ENCODE measurements at regions not wholly inside any gene's neighbourhood (a gene's known extent, or its start where the extent isn't known, plus 50 kb on each side); places are given as distances from the start of the nearest gene placed in this dataset.

DNA sequence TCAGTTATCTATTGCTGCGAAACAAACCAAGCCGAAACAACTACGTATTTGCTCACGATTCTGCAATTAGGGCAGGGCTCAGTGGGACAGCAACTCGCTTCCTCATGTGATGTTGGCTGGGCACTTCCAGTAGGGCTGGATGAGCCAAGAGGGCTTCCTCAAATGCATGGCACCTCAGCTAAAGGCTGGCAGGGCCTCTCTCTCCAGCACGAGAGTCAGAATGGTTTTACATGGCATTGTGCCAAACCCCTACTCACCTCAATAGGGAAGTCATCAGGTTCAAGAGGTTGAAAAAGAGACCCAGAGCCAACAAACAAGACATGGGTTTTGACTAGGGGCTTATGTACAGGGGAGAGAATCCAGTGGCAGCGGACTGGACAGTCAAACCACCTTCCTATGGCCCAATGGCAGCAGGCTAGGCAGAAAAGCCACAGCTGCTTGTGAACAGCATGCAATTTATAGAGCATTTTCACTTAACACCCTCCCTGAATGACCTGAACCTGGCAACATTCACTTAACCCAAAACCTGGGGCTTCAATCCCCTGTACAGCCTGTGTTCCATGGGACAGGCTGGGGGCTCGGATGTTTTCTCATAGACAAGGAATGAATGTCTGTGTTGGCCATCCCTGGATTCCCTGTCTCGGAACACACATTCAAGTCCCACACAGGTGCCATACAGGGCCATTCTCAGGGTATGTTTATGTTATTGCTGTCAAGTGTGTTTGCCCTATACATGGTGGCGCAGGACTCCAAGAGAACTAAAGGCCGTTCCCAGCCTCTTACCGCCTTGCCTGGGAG, 154.2 kb upstream of the NAV2 start:
- peak; percentile 11 for DNase-seq

DNA sequence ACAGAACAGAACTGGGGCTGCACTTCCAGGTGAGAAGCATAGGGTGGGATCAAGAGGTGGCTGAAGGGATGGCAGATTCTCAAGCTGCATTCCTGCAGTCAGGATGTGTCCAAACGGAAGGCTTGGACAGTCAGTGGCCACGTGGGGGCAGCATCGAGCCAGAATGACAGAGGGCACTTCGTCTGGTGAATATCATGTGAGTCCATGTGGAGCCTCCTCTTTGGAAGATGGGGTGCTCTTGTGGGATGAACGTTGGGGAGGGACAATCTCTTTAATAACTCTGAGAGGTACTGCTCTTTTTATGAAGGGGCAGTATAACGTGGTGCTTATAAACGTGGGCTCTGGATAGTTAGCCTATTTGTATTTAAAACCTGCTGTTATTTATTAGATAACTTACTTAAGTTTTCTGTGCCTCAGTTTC, 154.9 kb upstream of the NAV2 start:
- DNase-seq: peak; percentile 44

DNA sequence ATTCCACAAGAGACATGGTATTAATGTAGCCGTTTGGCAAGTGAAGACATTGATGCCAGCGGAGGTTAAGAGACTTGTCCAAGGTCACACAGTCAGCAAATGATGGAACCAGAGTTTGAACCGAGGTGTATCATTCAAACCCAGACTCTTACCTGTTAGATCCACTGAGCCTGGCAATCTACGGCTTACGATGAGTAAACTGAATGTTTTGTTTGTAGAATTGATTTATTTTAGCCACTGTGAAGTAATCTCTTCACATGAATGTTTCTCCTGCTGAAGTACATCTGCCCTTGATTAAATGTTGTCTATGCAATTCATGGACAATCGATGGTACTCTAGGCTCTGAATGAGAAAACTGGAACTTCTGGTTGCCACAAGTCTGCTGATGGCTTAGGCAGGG, 155.5 kb upstream of the NAV2 start:
- DNase-seq: no peak

DNA sequence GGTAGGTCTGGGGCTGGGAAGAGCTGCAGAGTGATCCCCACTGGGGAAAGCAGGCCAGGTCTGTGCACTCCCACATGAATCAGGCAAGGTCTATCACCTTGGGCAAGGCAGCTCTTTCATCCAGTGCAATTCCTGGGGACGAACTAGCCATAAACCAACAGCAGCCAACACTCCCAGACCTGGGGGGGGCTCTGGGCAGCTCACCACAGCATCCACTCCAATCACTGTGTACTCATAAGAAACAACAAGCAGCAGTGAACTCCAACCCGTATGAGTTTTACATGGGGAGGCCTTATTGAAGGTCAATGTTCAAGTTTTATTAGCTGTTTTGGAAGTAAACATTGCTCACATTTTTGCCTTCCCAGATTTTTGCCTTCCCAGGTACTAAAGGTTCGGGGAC, 157.4 kb upstream of the NAV2 start:
- no peak for DNase-seq

DNA sequence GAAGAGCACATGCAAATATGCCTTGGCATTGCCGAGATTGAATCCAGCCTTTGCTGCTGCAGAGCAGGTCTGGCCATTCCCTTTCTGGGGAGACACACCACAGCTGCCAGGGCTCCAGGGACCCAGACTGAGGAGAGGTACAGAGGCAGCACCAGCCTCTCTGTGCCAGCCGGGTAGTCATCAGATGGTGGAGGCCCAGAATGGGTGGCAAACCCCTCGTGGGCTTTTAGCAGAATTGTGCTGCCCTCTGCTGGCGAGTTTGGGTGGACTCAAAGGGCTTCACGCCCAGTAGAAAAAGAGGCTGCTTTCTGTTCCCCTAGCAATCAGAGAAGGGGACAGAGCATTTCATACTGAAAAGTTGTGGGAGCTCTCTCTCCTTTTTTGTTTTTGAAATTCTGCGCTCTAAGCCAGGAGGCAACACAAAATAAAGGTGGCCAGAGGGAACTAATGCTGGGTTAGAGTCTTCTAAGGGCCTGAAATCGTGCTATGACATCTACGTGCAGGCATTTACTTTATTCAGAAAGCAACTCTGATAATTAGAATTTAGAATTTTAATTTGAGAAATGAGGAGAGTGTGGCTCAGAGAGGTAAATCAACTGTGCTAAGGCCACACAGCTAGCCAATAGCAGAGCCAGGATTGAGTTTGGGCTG, 158.8 kb upstream of the NAV2 start:
- DNase-seq: peak; percentile 43

- DNase-seq: no peak
Observed at GRCh38 chr11:19552656-19553260, 159.9 kb upstream of the NAV2 start.

DNA sequence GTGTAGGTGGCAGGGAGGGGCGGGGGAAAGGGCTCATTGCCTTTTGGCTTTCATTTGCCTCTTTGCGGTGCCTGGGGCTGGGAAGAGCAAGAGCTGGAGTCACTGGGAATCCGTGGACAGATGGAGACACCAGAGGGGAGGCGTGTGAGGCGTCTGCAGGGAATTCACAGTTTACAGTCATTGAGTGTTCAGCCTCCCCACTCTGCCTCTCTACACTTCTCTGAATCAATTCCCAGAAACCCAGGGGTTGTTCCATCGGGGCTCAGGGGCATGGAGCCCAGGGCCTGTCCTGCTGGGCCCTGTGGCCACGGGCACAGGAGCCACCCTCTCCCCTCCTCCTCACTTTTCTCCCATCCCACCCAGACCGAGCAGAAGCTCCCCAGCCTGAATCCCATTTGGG, 160.5 kb upstream of the NAV2 start:
- no peak for DNase-seq

- DNase-seq: no peak
Observed at GRCh38 chr11:19551457-19551856, 161.2 kb upstream of the NAV2 start.

- DNase-seq: no peak
Observed at GRCh38 chr11:19547044-19547443, 165.6 kb upstream of the NAV2 start.

DNA sequence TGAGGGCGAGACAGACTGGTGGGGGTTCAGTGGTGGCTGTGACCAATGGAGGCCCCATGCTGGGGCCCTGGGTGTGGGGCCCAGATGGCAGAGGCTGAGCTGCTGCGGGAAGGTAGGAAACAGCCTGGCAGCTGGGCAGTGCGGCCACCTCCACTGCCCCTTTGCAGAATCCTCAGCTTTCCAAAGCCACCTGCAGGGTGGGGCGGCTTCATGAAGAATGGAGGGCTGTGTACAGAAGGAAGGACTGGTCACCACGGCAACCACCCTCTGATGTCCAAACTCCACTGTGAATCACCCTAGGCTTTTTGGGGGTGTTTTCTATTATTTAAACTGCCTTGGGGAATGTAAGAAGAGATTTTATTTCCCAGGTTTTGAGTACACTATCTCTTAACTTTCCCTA, 166.3 kb upstream of the NAV2 start:
- DNase-seq: no peak

- no peak for DNase-seq
Observed at GRCh38 chr11:19541521-19542049, 171.1 kb upstream of the NAV2 start.

GRCh38 chr11:19539861-19540260, 172.8 kb upstream of the NAV2 start:
- DNase-seq: no peak

GRCh38 chr11:19537803-19538453, 174.7 kb upstream of the NAV2 start:
- DNase-seq: no peak

DNA sequence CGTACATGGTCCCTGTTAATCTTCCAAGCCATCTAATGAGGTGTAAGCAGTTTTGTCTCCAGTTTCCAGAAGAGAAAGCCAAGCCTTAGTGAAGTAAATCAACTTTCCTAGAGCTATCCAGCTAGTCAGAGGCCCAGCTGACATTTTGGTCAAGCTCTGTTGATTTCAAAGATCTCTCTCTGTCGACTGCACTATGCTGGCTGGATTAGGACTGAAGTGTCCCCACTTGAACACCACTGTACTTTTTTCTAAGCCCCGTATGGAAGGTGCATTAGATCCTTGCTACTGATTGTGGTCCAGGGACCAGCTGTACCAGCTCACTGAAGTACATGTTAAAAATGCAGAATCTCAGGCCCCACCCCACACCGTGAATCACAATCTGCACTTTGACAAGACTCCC, 176.5 kb upstream of the NAV2 start:
- DNase-seq: no peak

GRCh38 chr11:19530505-19530904, 182.1 kb upstream of the NAV2 start:
- DNase-seq: no peak

GRCh38 chr11:19526119-19526518, 186.5 kb upstream of the NAV2 start:
- DNase-seq: no peak

DNA sequence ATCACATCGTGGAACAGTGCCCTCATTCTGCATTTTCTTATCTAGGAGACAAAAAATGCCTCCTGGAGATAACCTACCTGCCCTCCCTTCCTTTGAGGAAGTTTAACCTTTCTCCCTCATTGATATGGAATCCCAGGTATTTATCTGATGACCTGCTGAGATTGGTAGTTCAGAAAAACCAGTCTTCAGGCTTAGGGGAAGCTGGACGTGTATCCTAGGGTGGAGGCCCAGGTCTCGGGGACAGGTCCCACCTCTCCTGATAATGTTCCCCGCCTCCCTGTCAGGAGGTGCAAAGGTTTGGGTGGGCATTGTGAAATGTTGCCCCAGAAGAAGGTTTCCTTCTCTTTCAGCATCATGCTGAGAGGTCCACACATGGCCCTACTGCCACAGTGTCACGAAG, 186.9 kb upstream of the NAV2 start:
- DNase-seq: no peak

DNA sequence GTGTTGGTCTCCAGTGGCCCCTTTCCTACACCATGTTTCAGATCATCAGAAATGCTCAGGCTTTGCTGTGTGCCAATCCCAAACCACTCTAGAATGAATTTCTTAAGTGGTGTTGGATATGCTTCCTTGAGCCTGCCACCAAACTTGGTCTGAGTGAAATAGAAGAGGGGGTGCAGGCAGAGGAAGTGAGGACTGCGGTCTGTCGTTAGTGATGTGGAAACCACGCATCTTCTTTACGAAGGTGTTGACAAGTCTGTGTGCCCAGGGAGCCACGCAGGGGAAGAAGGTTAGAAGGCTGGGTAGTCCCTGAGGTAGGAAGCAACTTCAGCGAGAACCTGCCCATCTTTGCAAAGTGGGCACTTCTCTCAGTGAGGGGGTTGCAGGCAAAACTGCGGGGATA, 187.4 kb upstream of the NAV2 start:
- no peak for DNase-seq

GRCh38 chr11:19524171-19524671, 188.4 kb upstream of the NAV2 start:
- DNase-seq: no peak

- DNase-seq: no peak
Observed at GRCh38 chr11:19520681-19521080, 192.0 kb upstream of the NAV2 start.

DNA sequence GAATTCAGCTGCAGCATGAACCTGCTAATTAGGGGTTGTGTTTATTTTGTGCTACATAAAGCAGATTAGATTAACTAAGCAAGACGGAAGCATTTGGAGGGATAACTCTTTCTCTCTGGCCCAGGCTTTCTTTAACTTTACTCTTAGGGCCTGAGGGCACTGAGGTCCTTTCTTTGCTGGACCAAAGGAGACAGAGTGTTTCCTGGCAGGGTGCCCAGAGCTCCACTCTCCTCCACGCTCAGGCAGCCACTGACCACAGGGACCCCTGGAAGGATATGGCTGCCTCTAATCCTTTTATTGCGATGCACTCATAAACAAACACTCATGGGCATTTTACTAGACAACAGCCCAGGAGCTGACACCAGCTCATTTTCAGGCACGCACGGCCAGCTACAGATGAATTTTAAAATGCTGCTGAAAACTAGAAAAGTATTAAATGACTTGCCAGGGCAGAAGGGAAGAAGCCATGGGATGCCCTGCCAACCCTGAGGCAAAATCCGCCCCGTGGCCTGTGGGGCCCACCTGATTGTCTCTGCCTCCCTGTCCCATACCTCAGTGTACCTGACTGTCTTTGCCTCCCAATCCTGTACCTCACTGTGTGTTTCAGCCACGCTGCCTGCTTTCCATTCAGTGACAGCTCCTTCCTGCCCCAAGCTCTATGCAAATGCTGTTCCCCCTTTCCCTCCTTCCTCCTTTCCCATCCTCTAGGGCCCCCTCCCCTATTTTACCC, 192.6 kb upstream of the NAV2 start:
- DNase-seq: no peak

DNA sequence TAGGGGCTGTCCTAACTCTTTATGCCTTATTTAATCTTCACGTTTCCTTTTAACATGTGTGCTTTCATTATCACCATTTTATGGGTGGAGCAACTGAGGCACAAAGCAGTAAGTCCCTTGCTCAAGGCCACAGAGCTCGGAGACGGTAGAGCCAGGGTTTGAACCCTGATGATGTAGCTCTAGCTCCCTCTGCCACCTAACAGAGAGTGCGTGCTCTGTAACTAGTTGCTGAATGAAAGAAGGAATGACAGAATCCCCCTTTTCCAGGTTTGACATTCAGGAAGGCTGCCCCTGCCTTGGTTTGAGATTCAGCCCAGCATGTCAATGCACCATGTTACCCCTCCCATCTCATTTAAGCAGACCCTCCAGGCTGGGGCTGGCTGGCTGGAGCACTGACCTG, 193.3 kb upstream of the NAV2 start:
- no peak for DNase-seq

- DNase-seq: no peak
Observed at GRCh38 chr11:19513253-19513652, 199.4 kb upstream of the NAV2 start.

Measured in NCI-H2107 (cell line).